ENCODE measurements at regions not wholly inside any gene's neighbourhood (a gene's known extent, or its start where the extent isn't known, plus 50 kb on each side); places are given as distances from the start of the nearest gene placed in this dataset.

DNA sequence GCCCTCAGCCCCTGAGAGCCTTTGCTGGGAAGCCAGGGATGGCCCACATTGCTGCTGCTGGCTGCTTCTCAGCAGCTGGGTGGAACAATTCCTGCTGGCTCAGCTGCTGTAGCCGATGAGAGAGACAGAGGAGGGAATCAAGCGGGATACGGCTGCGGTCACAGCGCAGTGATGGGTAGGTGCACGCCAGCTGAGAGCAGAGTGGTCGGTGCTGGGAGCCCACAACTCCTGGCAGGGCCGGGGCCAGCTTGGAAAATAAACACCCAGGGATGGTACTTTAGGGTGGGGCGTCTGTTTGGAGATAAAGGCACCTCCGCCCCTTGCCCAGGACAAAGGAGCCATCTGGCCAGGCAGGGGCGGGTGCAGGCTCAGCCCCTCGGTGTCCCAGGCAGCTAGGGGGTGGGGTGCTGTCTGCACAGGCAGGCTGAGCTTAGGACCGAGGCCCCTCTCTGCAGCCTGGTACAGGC is 480.5 kb downstream of the MIAT start:
- H3K27me3 ChIP-seq (ENCODE audit: control insufficient read depth in 3 of 3, insufficient read depth in 3 of 3, low read length in 2 of 3): peaks cover 0 to 8% (median 7%) of the 10 kb centered on the region in 3 donors
- no peak for ATAC-seq (ENCODE audit: insufficient read depth, low FRiP score)
- H3K9ac ChIP-seq (ENCODE audit: insufficient read depth in 1 of 2, low read length in 2 of 2): no peak overlapping the region
- H3K4me3 ChIP-seq: no peak overlapping the region
- WGBS, 2 donors: 63 to 76% methylated on average over 13 of the region's 13 CpGs
- DNase-seq: no peak
- H3K4me1 ChIP-seq (ENCODE audit: control insufficient read depth in 5 of 5, insufficient read depth in 5 of 5, low read length in 5 of 5): peaks cover 0 to 4% (median 0%) of the 10 kb centered on the region in 5 donors
- peaks cover 0 to 16% (median 4%) of the 10 kb centered on the region in 4 donors for H3K9me3 ChIP-seq (ENCODE audit: control insufficient read depth in 4 of 4, insufficient read depth in 3 of 4, low read length in 3 of 4)
- no peaks in the 10 kb centered on the region for H3K36me3 ChIP-seq (ENCODE audit: control insufficient read depth in 4 of 4, insufficient read depth in 4 of 4, low read length in 4 of 4)
- no peak overlapping the region for H3K27ac ChIP-seq (ENCODE audit: low read depth in 1 of 2, low read length in 1 of 2)
- TF ChIP-seq, protein P1, sequence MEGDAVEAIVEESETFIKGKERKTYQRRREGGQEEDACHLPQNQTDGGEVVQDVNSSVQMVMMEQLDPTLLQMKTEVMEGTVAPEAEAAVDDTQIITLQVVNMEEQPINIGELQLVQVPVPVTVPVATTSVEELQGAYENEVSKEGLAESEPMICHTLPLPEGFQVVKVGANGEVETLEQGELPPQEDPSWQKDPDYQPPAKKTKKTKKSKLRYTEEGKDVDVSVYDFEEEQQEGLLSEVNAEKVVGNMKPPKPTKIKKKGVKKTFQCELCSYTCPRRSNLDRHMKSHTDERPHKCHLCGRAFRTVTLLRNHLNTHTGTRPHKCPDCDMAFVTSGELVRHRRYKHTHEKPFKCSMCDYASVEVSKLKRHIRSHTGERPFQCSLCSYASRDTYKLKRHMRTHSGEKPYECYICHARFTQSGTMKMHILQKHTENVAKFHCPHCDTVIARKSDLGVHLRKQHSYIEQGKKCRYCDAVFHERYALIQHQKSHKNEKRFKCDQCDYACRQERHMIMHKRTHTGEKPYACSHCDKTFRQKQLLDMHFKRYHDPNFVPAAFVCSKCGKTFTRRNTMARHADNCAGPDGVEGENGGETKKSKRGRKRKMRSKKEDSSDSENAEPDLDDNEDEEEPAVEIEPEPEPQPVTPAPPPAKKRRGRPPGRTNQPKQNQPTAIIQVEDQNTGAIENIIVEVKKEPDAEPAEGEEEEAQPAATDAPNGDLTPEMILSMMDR (IDR thresholded peaks at IDR 0.05; ENCODE audit: control extremely low read depth, extremely low read depth): no peak

DNA sequence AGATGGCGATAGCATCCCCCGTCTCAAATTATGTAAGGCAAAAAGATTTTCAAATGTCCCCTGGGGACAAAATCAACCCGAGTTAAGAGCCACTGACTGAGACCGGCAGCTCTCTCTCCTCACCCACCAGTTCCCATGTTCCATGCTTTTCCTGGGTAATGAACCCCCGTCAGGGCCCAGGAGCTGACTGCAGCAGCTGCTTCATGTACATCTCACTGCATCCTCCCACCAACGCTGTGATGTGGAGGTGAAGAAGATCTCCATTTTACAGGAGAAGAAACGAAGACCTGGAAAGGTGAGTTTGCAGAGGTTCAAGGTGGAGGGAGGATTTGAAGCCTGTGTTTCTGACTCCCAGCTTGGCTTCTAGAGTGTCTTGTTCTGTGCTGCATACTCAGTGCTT is 481.1 kb downstream of the MIAT start:
- Histone ChIP-seq H3K36me3 (ENCODE audit: control insufficient read depth in 4 of 4, insufficient read depth in 4 of 4, low read length in 4 of 4) (no peaks in the 10 kb centered on the region), H3K9ac (ENCODE audit: insufficient read depth in 1 of 2, low read length in 2 of 2) (no peak overlapping the region), H3K27me3 (ENCODE audit: control insufficient read depth in 3 of 3, insufficient read depth in 3 of 3, low read length in 2 of 3) (peaks cover 0 to 11% (median 8%) of the 10 kb centered on the region in 3 donors), H3K9me3 (ENCODE audit: control insufficient read depth in 4 of 4, insufficient read depth in 3 of 4, low read length in 3 of 4) (peaks cover 0 to 16% (median 4%) of the 10 kb centered on the region in 4 donors), H3K27ac (ENCODE audit: low read depth in 1 of 2, low read length in 1 of 2) (no peak overlapping the region), H3K4me1 (ENCODE audit: control insufficient read depth in 5 of 5, insufficient read depth in 5 of 5, low read length in 5 of 5) (peaks cover 0 to 4% (median 0%) of the 10 kb centered on the region in 5 donors), H3K4me3 (no peak overlapping the region)
- TF ChIP-seq, protein P1 (IDR thresholded peaks at IDR 0.05; ENCODE audit: control extremely low read depth, extremely low read depth): no peak
- DNase-seq (no peak), ATAC-seq (ENCODE audit: insufficient read depth, low FRiP score) (no peak)
- 85 to 90% methylated on average over 7 of the region's 7 CpGs for WGBS, 2 donors

DNA sequence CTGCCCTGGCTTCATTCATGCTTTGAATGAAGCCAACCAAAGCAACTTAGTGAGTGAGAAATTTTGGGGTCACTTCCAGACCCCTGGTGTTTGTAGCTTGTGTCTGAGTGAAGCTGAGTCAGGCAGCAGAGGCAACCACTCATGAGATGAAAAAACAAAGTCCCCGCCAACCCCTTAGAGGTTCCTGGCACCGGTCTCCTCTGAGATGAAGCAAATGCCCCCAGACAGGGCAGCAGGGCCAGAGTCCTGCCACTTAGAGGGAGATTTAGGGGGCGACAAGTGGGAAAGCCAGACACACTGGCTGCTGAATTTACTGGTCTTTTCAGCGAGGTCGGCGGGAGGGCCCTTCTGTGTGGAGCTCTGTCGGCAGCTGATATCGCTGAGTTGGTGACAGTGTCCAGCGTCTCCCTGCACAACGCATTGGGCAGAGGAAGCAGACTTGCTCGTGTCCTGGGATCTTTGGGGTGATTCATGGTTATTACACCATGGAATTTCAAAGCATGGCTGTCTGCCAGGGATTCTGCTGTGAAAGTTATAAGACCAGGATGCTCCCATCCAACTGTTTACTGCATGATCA is 482.6 kb downstream of the MIAT start:
- H3K4me3 ChIP-seq: no peak overlapping the region
- no peak overlapping the region for H3K9ac ChIP-seq (ENCODE audit: insufficient read depth in 1 of 2, low read length in 2 of 2)
- no peaks in the 10 kb centered on the region for H3K36me3 ChIP-seq (ENCODE audit: control insufficient read depth in 4 of 4, insufficient read depth in 4 of 4, low read length in 4 of 4)
- H3K4me1 ChIP-seq (ENCODE audit: control insufficient read depth in 5 of 5, insufficient read depth in 5 of 5, low read length in 5 of 5): peaks cover 0 to 1% (median 0%) of the 10 kb centered on the region in 5 donors
- TF ChIP-seq, protein P1 (IDR thresholded peaks at IDR 0.05; ENCODE audit: control extremely low read depth, extremely low read depth): no peak
- WGBS, 2 donors: 61 to 75% methylated on average over 11 of the region's 11 CpGs
- H3K9me3 ChIP-seq (ENCODE audit: control insufficient read depth in 4 of 4, insufficient read depth in 3 of 4, low read length in 3 of 4): peaks cover 0 to 14% (median 4%) of the 10 kb centered on the region in 4 donors
- ATAC-seq (ENCODE audit: insufficient read depth, low FRiP score) (no peak), DNase-seq (peak in 2 of 3 donors; percentile 38 to 43)
- H3K27ac ChIP-seq (ENCODE audit: low read depth in 1 of 2, low read length in 1 of 2): no peak overlapping the region
- H3K27me3 ChIP-seq (ENCODE audit: control insufficient read depth in 3 of 3, insufficient read depth in 3 of 3, low read length in 2 of 3): peaks cover 0 to 11% (median 8%) of the 10 kb centered on the region in 3 donors

All from lung (tissue), 11 donors.